ENCODE measurements at regions not wholly inside any gene's neighbourhood (a gene's known extent, or its start where the extent isn't known, plus 50 kb on each side); places are given as distances from the start of the nearest gene placed in this dataset.

GRCh38 chr6:104186831-104187230 is 672.9 kb downstream of the HACE1 start:
- H3K36me3 ChIP-seq (ENCODE audit: control insufficient read depth in 2 of 4, insufficient read depth in 4 of 4, low read length in 3 of 4): no peaks in the 10 kb centered on the region
- 93% methylated on average over 2 of the region's 3 CpGs; no CpG with 5 or more reads in 1 of the 2 experiments for WGBS, 2 experiments (ENCODE audit: extremely low coverage in 1 of 2, insufficient coverage in 1 of 2, insufficient read length in 1 of 2, insufficient replicate concordance in 2 of 2, low coverage in 1 of 2, low lambda C conversion rate in 2 of 2, missing lambda C conversion rate in 1 of 2)
- FAIRE-seq (no peak), DNase-seq (ENCODE audit: low read depth in 1 of 2, low spot score in 2 of 2) (no peak)
- no peaks in the 10 kb centered on the region for H3K27me3 ChIP-seq (replicated peaks in 1 of 4; ENCODE audit: control insufficient read depth in 3 of 4, extremely low read depth in 1 of 4, insufficient read depth in 3 of 4, low read length in 3 of 4)
- no peak overlapping the region for H3K23ac ChIP-seq (ENCODE audit: insufficient read length)
- H2BK20ac ChIP-seq (ENCODE audit: low read length): no peak overlapping the region
- H4K8ac ChIP-seq (ENCODE audit: extremely low read depth, insufficient read depth, low read length): no peak overlapping the region
- H2BK12ac ChIP-seq (ENCODE audit: low read depth, low read length): no peak overlapping the region
- no peak overlapping the region for H3K14ac ChIP-seq (ENCODE audit: insufficient read length)
- CTCF ChIA-PET (ENCODE audit: partially characterized antibody): interaction anchor here (0.8 to 1.1 kb wide), 3 partner anchors 9 to 15 kb away, joined by 3 to 5 read pairs (median 3); no protein-coding TSS in a partner anchor
- POLR2A ChIA-PET (ENCODE audit: partially characterized antibody): no interaction called here
- no peaks in the 10 kb centered on the region for H3K4me1 ChIP-seq (replicated peaks in 1 of 4; ENCODE audit: control insufficient read depth in 3 of 4, insufficient read depth in 4 of 4, low read length in 3 of 4)
- H3K4ac ChIP-seq (replicated peaks; ENCODE audit: insufficient read length, low read depth, low read length): no peak overlapping the region
- H4K91ac ChIP-seq (replicated peaks; ENCODE audit: insufficient read length, low read length): no peak overlapping the region
- no peaks in the 10 kb centered on the region for H3K79me2 ChIP-seq (ENCODE audit: control insufficient read depth in 1 of 2, insufficient read depth in 2 of 2, low read length in 2 of 2)
- no peak overlapping the region for H2BK5ac ChIP-seq (ENCODE audit: low read depth, low read length)
- no peak overlapping the region for H3K4me3 ChIP-seq (ENCODE audit: extremely low read depth in 1 of 4, insufficient read depth in 2 of 4, low read depth in 3 of 4, low read length in 4 of 4)
- no peaks in the 10 kb centered on the region for H3K9me3 ChIP-seq (ENCODE audit: insufficient read depth in 2 of 2, low read depth in 1 of 2, low read length in 1 of 2)
- no peak overlapping the region for H4K5ac ChIP-seq (ENCODE audit: insufficient read length, low read depth, low read length)
- H2AK5ac ChIP-seq (ENCODE audit: low read depth, low read length): no peak overlapping the region
- no peak overlapping the region for H2BK15ac ChIP-seq (ENCODE audit: low read length)
- no peaks in the 10 kb centered on the region for H3K79me1 ChIP-seq (ENCODE audit: low read depth, low read length)
- H3K23me2 ChIP-seq (ENCODE audit: low read depth, low read length): no peaks in the 10 kb centered on the region
- TF ChIP-seq ZNF274 (IDR thresholded peaks at IDR 0.05; ENCODE audit: borderline replicate concordance, extremely low read depth, low read length) (no peak), MAFK (IDR thresholded peaks at IDR 0.05; ENCODE audit: low read depth, low read length) (no peak), TAF1 (IDR thresholded peaks at IDR 0.05; ENCODE audit: low read depth, low read length) (no peak), ASH2L (IDR thresholded peaks at IDR 0.05; ENCODE audit: low read length) (no peak)
- H3K56ac ChIP-seq (replicated peaks; ENCODE audit: insufficient read length, low read depth, low read length): no peak overlapping the region
- H3K27ac ChIP-seq (ENCODE audit: low read depth, low read length): no peak overlapping the region
- no peak overlapping the region for H3K18ac ChIP-seq (ENCODE audit: extremely low read depth, low read length)
- no peak overlapping the region for H3K9ac ChIP-seq (replicated peaks in 1 of 4; ENCODE audit: extremely low read depth in 1 of 4, low read depth in 3 of 4, low read length in 3 of 4)
- no peak overlapping the region for H2BK120ac ChIP-seq (replicated peaks; ENCODE audit: low read depth, low read length)
- no peak overlapping the region for H3K4me2 ChIP-seq (ENCODE audit: insufficient read depth in 1 of 2, low read depth in 2 of 2, low read length in 2 of 2)
- no peak overlapping the region for H2AFZ ChIP-seq (ENCODE audit: low read length)
- no peaks in the 10 kb centered on the region for H4K20me1 ChIP-seq (replicated peaks in 1 of 2; ENCODE audit: control insufficient read depth in 1 of 2, insufficient read depth in 2 of 2, low read length in 2 of 2)

All from H1 (cell line).